WERI-Rb-1 (cell line): ENCODE measurements at regions not wholly inside any gene's neighbourhood (a gene's known extent, or its start where the extent isn't known, plus 50 kb on each side); places are given as distances from the start of the nearest gene placed in this dataset.

ENCODE experiments used
- DNase-seq: peaks from one replicate; pipeline ENCODE4 v3.0.0-alpha.2; 2020
- H3K27ac ChIP-seq: fragments of 250-450 bp; sonication (Bioruptor Pico); 2 replicates; pipeline ENCODE4 v1.5.1; 2020; ENCODE audit warnings: mild to moderate bottlenecking, moderate library complexity
- H3K27me3 ChIP-seq: fragments of 250-450 bp; sonication (Bioruptor Pico); 2 replicates; pipeline ENCODE4 v1.5.1; 2021; ENCODE audit warnings: mild to moderate bottlenecking, low read depth, moderate library complexity; ENCODE audit not compliant: insufficient read depth, severe bottlenecking
- H3K36me3 ChIP-seq: fragments of 250-450 bp; sonication (Bioruptor Pico); 2 replicates; pipeline ENCODE4 v1.5.1; 2020; ENCODE audit warnings: mild to moderate bottlenecking, moderate library complexity
- H3K4me3 ChIP-seq: 2 replicates; pipeline ENCODE4 v1.5.1; 2011; ENCODE audit warnings: low read depth, mild to moderate bottlenecking, control low read depth, low read length
- H3K9me3 ChIP-seq: fragments of 250-450 bp; sonication (Bioruptor Pico); 2 replicates; pipeline ENCODE4 v1.5.1; 2021; ENCODE audit warnings: mild to moderate bottlenecking, moderate library complexity; ENCODE audit not compliant: severe bottlenecking
- TF ChIP-seq, protein P1 (sequence below): IDR thresholded peaks from 2 replicates; pipeline ENCODE4 v1.5.1; 2011; ENCODE audit warnings: low read depth, mild to moderate bottlenecking, control low read depth, inconsistent platforms, low read length

DNA sequence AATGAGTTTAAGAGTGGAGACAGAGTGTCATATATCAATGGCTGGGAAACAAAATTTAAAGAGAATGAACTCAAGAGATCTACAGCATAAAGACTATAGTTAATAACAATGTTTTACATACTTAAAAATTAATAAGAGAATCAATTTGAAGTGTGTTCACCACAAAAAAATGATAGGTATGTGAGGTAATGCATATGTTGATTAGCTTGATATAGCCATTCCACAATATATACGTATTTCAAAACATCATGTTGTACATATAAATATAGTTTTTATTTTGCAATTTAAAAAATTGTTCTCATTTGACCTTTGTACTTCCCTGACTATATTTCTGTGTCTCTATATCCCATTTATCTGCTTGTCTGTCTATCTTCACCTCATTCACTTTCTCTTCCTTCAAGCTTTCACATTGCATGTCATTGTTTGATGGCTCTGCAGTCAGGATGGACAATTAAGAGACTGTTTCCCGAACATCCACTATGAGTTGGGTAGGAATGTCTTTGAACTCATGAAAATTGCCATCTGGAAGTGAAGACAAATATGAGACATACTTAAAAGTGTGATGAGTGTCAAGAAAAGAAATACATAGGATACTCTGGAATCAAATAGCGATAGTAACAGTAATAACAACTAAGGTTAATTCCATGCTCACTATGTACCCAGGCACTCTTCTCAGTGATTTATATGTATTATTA lies 359.9 kb upstream of the ACTBL2 start:
- no peak for DNase-seq
- H3K27me3 ChIP-seq, result no peaks in the 10 kb centered on the region
- TF ChIP-seq, protein P1, sequence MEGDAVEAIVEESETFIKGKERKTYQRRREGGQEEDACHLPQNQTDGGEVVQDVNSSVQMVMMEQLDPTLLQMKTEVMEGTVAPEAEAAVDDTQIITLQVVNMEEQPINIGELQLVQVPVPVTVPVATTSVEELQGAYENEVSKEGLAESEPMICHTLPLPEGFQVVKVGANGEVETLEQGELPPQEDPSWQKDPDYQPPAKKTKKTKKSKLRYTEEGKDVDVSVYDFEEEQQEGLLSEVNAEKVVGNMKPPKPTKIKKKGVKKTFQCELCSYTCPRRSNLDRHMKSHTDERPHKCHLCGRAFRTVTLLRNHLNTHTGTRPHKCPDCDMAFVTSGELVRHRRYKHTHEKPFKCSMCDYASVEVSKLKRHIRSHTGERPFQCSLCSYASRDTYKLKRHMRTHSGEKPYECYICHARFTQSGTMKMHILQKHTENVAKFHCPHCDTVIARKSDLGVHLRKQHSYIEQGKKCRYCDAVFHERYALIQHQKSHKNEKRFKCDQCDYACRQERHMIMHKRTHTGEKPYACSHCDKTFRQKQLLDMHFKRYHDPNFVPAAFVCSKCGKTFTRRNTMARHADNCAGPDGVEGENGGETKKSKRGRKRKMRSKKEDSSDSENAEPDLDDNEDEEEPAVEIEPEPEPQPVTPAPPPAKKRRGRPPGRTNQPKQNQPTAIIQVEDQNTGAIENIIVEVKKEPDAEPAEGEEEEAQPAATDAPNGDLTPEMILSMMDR, result no peak
- H3K27ac ChIP-seq, result no peak overlapping the region
- no peaks in the 10 kb centered on the region for H3K9me3 ChIP-seq
- no peaks in the 10 kb centered on the region for H3K36me3 ChIP-seq
- H3K4me3 ChIP-seq, result no peak overlapping the region

GRCh38 chr5:57841676-57842363 lies 359.2 kb upstream of the ACTBL2 start:
- Histone ChIP-seq H3K36me3 (no peaks in the 10 kb centered on the region), H3K27me3 (no peaks in the 10 kb centered on the region), H3K27ac (no peak overlapping the region), H3K4me3 (no peak overlapping the region), H3K9me3 (no peaks in the 10 kb centered on the region)
- DNase-seq, result no peak
- TF ChIP-seq, protein P1, result no peak

GRCh38 chr5:57839437-57840079 lies 356.9 kb upstream of the ACTBL2 start:
- H3K27me3 ChIP-seq, result no peaks in the 10 kb centered on the region
- TF ChIP-seq, protein P1, result no peak
- H3K9me3 ChIP-seq, result no peaks in the 10 kb centered on the region
- no peak overlapping the region for H3K4me3 ChIP-seq
- no peak for DNase-seq
- H3K36me3 ChIP-seq, result no peaks in the 10 kb centered on the region
- H3K27ac ChIP-seq, result no peak overlapping the region

DNA sequence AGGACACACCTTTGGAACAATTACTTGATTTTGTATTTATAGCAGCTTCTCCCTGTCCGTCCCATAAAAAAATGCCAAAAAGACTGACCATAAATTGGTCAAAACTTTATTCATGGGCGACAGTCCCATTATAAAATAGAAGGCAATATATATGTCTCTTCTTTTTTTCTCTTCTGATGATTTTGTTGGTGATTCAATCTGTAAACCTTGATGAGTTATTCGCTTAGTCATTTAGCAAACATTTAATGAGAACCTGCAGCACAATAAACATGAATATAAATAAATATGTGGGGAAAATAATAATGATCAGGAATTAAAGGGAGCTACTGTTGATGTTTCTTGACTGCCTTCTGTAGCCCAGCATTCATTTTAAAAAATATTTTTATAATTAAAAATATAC lies 356.4 kb upstream of the ACTBL2 start:
- Histone ChIP-seq H3K9me3 (no peaks in the 10 kb centered on the region), H3K36me3 (no peaks in the 10 kb centered on the region), H3K27ac (no peak overlapping the region), H3K27me3 (no peaks in the 10 kb centered on the region), H3K4me3 (no peak overlapping the region)
- no peak for DNase-seq
- TF ChIP-seq, protein P1, result no peak

DNA sequence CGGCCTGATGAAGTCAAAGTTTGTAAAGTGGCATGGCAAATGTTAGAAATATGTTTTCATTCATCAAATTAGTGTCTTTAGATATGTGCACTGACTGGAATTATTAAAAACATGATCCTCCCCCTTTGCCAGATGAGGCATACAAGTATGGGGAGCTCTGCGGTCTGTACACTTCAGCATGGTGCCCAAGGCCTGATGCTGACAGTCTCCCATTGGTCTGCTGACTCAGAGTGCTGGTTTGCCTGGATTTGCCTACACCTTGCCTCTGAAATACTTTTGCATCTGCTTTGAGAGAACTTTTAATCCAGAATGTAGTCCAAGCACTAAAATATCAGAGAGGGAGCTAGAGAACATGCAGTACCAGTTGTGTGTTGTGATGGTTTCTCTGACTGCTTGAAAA lies 354.3 kb upstream of the ACTBL2 start:
- Histone ChIP-seq H3K27ac (no peak overlapping the region), H3K36me3 (no peaks in the 10 kb centered on the region), H3K27me3 (no peaks in the 10 kb centered on the region), H3K9me3 (no peaks in the 10 kb centered on the region), H3K4me3 (no peak overlapping the region)
- TF ChIP-seq, protein P1, result no peak
- no peak for DNase-seq
